IPS-18a (cell line): ENCODE measurements at regions not wholly inside any gene's neighbourhood (a gene's known extent, or its start where the extent isn't known, plus 50 kb on each side); places are given as distances from the start of the nearest gene placed in this dataset.

Experiments used
- H3K27ac ChIP-seq: one replicate; pipeline ENCODE4 v1.5.1; 2013; ENCODE audit warnings: low read length
- H3K27me3 ChIP-seq: one replicate; pipeline ENCODE4 v1.6.1; 2013; ENCODE audit warnings: mild to moderate bottlenecking, low read length; ENCODE audit not compliant: control insufficient read depth, insufficient read depth
- H3K36me3 ChIP-seq: one replicate; pipeline ENCODE4 v1.6.1; 2013; ENCODE audit warnings: low read depth, low read length; ENCODE audit not compliant: control insufficient read depth
- H3K4me1 ChIP-seq: one replicate; pipeline ENCODE4 v1.6.1; 2013; ENCODE audit warnings: low read depth, low read length; ENCODE audit not compliant: control insufficient read depth
- H3K4me3 ChIP-seq: one replicate; pipeline ENCODE4 v1.5.1; 2013; ENCODE audit warnings: low read length
- H3K9ac ChIP-seq: one replicate; pipeline ENCODE4 v1.6.1; 2013; ENCODE audit warnings: mild to moderate bottlenecking, low read length, moderate library complexity
- H3K9me3 ChIP-seq: one replicate; pipeline ENCODE4 v1.6.1; 2013; ENCODE audit warnings: low read depth, low read length; ENCODE audit not compliant: control insufficient read depth

GRCh38 chr9:13960011-13960765 lies 353.8 kb downstream of the NFIB start:
- H3K27me3 ChIP-seq, result no peaks in the 10 kb centered on the region
- H3K4me1 ChIP-seq, result peaks cover 12% of the 10 kb centered on the region
- no peaks in the 10 kb centered on the region for H3K9me3 ChIP-seq
- no peaks in the 10 kb centered on the region for H3K36me3 ChIP-seq
- H3K9ac ChIP-seq, result no peak overlapping the region
- H3K4me3 ChIP-seq, result no peak overlapping the region
- H3K27ac ChIP-seq, result no peak overlapping the region

DNA sequence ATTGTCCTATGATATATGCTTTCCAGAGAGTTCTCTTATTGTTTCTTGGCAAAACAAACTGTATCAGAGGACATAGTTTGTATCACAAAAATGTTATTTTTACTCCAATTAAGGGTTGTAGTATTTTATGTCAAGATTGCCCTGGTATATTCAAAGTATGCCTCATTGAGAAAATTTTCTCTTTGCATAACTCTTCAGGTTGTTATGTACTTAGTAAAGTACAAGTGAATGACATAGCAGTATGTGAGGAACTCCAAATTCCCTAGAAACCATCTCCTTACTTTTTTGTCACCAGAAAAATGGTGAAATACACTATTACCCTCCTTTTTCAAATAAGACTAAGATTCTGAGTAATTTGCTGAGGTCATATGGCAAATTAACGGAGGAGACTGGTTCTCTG lies 355.3 kb downstream of the NFIB start:
- no peak overlapping the region for H3K27ac ChIP-seq
- H3K27me3 ChIP-seq, result no peaks in the 10 kb centered on the region
- no peaks in the 10 kb centered on the region for H3K9me3 ChIP-seq
- H3K9ac ChIP-seq, result no peak overlapping the region
- no peak overlapping the region for H3K4me3 ChIP-seq
- H3K4me1 ChIP-seq, result peaks cover 19% of the 10 kb centered on the region
- no peaks in the 10 kb centered on the region for H3K36me3 ChIP-seq

GRCh38 chr9:13957089-13957488 lies 356.9 kb downstream of the NFIB start:
- Histone ChIP-seq H3K36me3 (no peaks in the 10 kb centered on the region), H3K4me3 (no peak overlapping the region), H3K27ac (no peak overlapping the region), H3K27me3 (no peaks in the 10 kb centered on the region), H3K9ac (no peak overlapping the region), H3K4me1 (peaks cover 19% of the 10 kb centered on the region), H3K9me3 (no peaks in the 10 kb centered on the region)

DNA sequence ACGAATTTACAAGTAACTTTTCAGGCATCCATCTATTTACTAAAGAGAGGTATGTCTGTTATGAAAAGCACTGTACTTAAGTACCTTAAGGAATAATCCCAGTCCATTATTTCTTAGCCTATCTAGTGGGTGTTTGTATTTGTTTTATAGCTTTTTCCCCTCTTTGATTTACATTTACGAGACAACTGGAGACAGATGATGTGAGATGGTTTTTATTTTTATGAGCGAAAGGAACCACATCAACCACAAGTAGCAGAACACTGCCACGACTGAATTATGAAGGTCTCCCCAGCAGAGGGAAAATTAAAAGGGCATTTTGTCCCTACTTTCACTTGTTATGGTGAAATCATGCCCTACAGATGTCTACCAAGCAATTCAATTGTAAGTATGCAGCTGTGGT lies 357.8 kb downstream of the NFIB start:
- H3K36me3 ChIP-seq, result no peaks in the 10 kb centered on the region
- H3K27me3 ChIP-seq, result no peaks in the 10 kb centered on the region
- H3K4me3 ChIP-seq, result no peak overlapping the region
- H3K9me3 ChIP-seq, result no peaks in the 10 kb centered on the region
- no peak overlapping the region for H3K27ac ChIP-seq
- H3K4me1 ChIP-seq, result peaks cover 19% of the 10 kb centered on the region
- no peak overlapping the region for H3K9ac ChIP-seq

- no peak overlapping the region for H3K4me3 ChIP-seq
- no peaks in the 10 kb centered on the region for H3K27me3 ChIP-seq
- H3K9ac ChIP-seq, result no peak overlapping the region
- H3K4me1 ChIP-seq, result peaks cover 19% of the 10 kb centered on the region
- no peak overlapping the region for H3K27ac ChIP-seq
- H3K9me3 ChIP-seq, result no peaks in the 10 kb centered on the region
- H3K36me3 ChIP-seq, result no peaks in the 10 kb centered on the region
These were observed 361.0 kb downstream of the NFIB start for GRCh38 chr9:13952906-13953305.

- H3K27ac ChIP-seq, result no peak overlapping the region
- H3K9ac ChIP-seq, result no peak overlapping the region
- H3K4me1 ChIP-seq, result peaks cover 6% of the 10 kb centered on the region
These were observed 365.9 kb downstream of the NFIB start for GRCh38 chr9:13948037-13948436.

DNA sequence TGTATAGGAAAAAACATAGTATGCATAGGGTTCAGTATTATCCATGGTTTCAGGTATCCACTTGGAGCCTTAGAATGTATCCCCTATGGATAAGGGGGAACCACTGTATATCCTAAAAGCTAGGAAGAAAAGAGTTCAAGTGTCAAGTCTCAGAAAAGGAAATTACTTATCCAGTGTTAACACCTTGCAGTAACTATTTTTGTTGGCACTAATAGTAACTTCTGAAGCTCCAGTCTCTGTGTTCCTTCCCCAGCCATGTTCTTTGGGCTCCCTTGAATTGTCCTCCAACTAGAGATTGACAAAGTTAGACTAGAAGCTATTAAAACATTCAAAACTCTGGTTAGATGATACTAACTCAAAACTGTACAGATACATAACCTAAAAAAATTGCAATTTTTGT lies 370.8 kb downstream of the NFIB start:
- H3K27me3 ChIP-seq, result no peaks in the 10 kb centered on the region
- no peak overlapping the region for H3K4me3 ChIP-seq
- H3K36me3 ChIP-seq, result no peaks in the 10 kb centered on the region
- peaks cover 9% of the 10 kb centered on the region for H3K4me1 ChIP-seq
- H3K27ac ChIP-seq, result no peak overlapping the region
- H3K9me3 ChIP-seq, result no peaks in the 10 kb centered on the region
- no peak overlapping the region for H3K9ac ChIP-seq

More at GRCh38 chr9:13948037-13948436, 365.9 kb downstream of the NFIB start:
- Histone ChIP-seq H3K27me3 (no peaks in the 10 kb centered on the region), H3K4me3 (no peak overlapping the region), H3K9me3 (no peaks in the 10 kb centered on the region), H3K36me3 (no peaks in the 10 kb centered on the region)

GRCh38 chr9:13942695-13943094 lies 371.2 kb downstream of the NFIB start:
- Histone ChIP-seq H3K4me3 (no peak overlapping the region), H3K9me3 (no peaks in the 10 kb centered on the region), H3K36me3 (no peaks in the 10 kb centered on the region), H3K4me1 (peaks cover 9% of the 10 kb centered on the region), H3K27me3 (no peaks in the 10 kb centered on the region), H3K9ac (no peak overlapping the region), H3K27ac (no peak overlapping the region)

DNA sequence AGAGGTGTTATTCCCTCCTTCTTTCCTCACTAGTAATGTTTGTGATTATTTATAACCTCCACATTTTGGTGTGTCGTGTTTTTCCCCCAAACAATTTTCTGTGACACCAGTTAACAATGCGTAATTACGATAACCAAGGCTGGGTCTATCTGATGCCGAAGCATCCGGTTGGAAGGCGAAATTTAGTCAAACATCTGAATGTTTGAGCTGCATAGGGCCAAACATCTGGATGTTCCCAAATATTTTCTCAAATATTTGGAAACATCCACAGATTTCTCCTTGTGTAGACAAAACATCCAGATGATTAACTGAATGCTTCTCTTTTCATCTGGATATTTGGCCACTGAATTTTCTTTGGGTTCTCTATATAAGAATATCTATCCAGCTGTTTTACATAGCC lies 371.7 kb downstream of the NFIB start:
- Histone ChIP-seq H3K4me3 (no peak overlapping the region), H3K4me1 (peaks cover 9% of the 10 kb centered on the region), H3K27me3 (no peaks in the 10 kb centered on the region), H3K36me3 (no peaks in the 10 kb centered on the region), H3K9ac (no peak overlapping the region), H3K27ac (no peak overlapping the region), H3K9me3 (no peaks in the 10 kb centered on the region)

DNA sequence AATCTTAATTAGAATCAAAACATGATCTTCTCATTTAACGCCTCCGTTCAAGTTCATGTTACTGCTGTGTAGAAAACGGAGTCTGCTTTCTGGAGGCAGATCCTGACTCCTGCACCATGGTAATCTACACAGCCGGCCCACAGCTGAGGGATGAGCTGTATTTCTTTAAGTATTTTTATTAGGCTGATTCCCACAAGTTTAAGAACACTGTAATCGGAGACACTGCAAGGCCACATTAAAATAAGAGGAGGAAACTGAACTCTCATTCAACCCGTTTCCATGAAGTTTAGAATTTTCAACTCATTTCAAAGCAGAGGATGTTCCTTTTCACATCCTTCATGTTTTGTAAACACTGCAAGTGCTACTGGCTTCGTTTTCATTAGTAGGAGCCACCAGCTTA lies 372.2 kb downstream of the NFIB start:
- no peak overlapping the region for H3K27ac ChIP-seq
- H3K27me3 ChIP-seq, result no peaks in the 10 kb centered on the region
- no peaks in the 10 kb centered on the region for H3K9me3 ChIP-seq
- H3K36me3 ChIP-seq, result no peaks in the 10 kb centered on the region
- H3K4me3 ChIP-seq, result no peak overlapping the region
- peaks cover 9% of the 10 kb centered on the region for H3K4me1 ChIP-seq
- no peak overlapping the region for H3K9ac ChIP-seq

DNA sequence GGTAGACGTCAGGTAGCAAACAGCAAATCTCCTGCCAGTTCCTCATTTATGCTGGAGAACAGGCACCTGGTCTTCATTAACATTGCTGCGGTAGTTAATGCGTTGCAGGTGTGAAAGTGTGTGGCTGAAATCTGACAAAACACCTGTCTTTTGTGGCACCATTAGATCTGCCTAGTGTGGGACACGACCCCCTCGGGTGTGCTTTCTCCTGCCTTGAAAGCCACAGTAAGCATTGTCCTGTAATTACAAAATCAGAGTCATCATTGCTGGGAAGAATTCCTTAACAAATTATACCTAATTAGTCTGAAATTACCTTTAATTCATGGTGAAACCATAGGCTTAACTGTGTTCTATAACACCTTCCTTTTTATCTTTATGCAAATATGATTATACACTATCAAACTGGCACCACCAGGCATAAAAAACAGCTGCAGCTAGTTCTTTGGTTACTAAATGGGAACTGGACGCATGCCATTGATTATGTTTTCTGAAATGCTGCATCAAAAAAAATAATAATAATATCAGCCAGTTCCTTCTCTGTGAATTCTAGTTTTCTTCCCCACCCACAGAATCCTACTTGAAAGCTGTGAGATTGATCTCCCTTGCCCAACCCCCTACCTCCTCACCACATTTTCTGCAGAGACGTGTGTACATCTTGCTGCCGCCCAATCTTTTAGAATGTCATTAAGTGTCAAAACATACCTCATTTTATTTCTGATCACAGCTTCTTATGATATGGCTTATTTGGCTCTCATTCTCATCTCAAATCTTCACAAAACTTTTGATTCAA lies 374.0 kb downstream of the NFIB start:
- Histone ChIP-seq H3K4me1 (peaks cover 9% of the 10 kb centered on the region), H3K27me3 (no peaks in the 10 kb centered on the region), H3K36me3 (no peaks in the 10 kb centered on the region), H3K4me3 (no peak overlapping the region), H3K27ac (no peak overlapping the region), H3K9me3 (no peaks in the 10 kb centered on the region), H3K9ac (no peak overlapping the region)

- Histone ChIP-seq H3K4me3 (no peak overlapping the region), H3K9ac (no peak overlapping the region), H3K4me1 (peaks cover 6% of the 10 kb centered on the region), H3K27me3 (no peaks in the 10 kb centered on the region), H3K36me3 (no peaks in the 10 kb centered on the region), H3K27ac (no peak overlapping the region), H3K9me3 (no peaks in the 10 kb centered on the region)
These were observed 374.8 kb downstream of the NFIB start for GRCh38 chr9:13939134-13939533.
